ENCODE measurements at regions not wholly inside any gene's neighbourhood (a gene's known extent, or its start where the extent isn't known, plus 50 kb on each side); places are given as distances from the start of the nearest gene placed in this dataset.

GRCh38 chr4:58209551-58209950 is 1099.4 kb upstream of the IGFBP7 start:
- TF ChIP-seq CTCF (conservative IDR thresholded peaks at IDR 0.05) (no peak), ZFX (IDR thresholded peaks at IDR 0.05) (no peak)
- no peak overlapping the region for H3K27ac ChIP-seq

DNA sequence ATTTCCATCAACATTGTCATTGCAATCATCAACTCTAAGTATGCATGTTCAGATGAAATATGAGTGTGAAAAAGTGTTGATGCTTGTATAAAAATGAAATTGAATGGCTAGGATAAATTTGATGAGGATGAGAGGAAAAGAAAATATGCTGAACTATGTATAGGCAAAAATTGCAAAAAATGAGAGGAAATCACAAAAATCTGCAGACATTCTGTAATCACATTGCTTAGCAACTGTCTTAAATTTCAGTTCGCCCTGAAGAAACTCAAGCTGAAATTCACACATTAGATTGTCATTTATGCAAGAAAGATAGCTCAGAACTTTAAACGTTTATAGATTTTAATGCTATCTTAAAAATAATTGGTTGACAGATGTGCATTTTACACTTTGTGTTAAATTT is 1098.8 kb upstream of the IGFBP7 start:
- TF ChIP-seq ZFX (IDR thresholded peaks at IDR 0.05): no peak
- no peak for TF ChIP-seq CTCF (conservative IDR thresholded peaks at IDR 0.05)
- no peak overlapping the region for H3K27ac ChIP-seq

GRCh38 chr4:58205446-58206235 is 1095.5 kb upstream of the IGFBP7 start:
- H3K27ac ChIP-seq: no peak overlapping the region
- TF ChIP-seq ZFX (IDR thresholded peaks at IDR 0.05) (no peak), CTCF (conservative IDR thresholded peaks at IDR 0.05) (no peak)

DNA sequence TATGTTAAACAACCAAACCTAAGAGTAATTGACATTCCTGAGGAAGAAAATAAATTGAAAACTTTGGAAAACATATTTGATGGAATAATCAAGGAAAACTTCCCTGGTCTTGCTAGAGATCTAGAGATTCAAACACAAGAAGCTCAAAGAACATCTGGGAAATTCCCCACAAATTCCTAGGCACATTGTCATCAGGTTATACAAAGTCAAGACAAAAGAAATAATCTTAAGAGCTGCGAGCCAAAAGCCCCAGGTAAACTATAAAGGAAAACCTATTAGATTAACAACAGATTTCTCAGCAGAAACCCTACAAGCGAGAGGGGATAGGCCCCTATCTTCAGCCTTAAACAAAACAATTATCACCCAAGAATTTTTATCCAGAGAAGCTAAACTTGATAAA is 1082.0 kb upstream of the IGFBP7 start:
- no peak overlapping the region for H3K27ac ChIP-seq
- no peak for TF ChIP-seq CTCF (conservative IDR thresholded peaks at IDR 0.05)
- TF ChIP-seq ZFX (IDR thresholded peaks at IDR 0.05): no peak

GRCh38 chr4:58191109-58191508 is 1080.9 kb upstream of the IGFBP7 start:
- TF ChIP-seq ZFX (IDR thresholded peaks at IDR 0.05) (no peak), CTCF (conservative IDR thresholded peaks at IDR 0.05) (no peak)
- no peak overlapping the region for H3K27ac ChIP-seq

DNA sequence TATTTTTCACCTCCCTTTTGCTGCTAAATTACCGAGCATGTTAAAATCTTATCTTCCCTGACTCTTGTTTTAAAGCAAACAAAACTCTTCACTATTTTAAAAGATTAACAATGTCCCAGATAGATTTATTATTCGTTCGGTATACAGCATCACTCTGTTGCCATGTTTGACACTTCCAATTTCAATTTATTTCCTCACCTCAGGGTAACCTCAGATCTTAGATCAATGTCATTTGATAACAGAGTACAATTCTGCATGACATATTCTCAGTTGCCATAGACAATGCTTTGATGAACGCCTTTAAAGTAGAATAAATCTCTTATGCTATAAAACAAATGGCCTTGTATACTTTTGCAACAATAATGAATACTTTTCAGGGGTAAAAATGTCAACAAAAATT is 1078.1 kb upstream of the IGFBP7 start:
- no peak overlapping the region for H3K27ac ChIP-seq
- TF ChIP-seq ZFX (IDR thresholded peaks at IDR 0.05) (no peak), CTCF (conservative IDR thresholded peaks at IDR 0.05) (no peak)

GRCh38 chr4:58175024-58175423 is 1064.8 kb upstream of the IGFBP7 start:
- no peak overlapping the region for H3K27ac ChIP-seq
- TF ChIP-seq CTCF (conservative IDR thresholded peaks at IDR 0.05): no peak
- no peak for TF ChIP-seq ZFX (IDR thresholded peaks at IDR 0.05)
